ENCODE measurements at regions not wholly inside any gene's neighbourhood (a gene's known extent, or its start where the extent isn't known, plus 50 kb on each side); places are given as distances from the start of the nearest gene placed in this dataset.

GRCh38 chr5:135085936-135086725 is 52.1 kb upstream of the PITX1 start:
- DNase-seq = no peak

- no peak for DNase-seq
Measured at GRCh38 chr5:135085133-135085935, 51.3 kb upstream of the PITX1 start.
